OCI-LY1 (cell line): ENCODE measurements at regions not wholly inside any gene's neighbourhood (a gene's known extent, or its start where the extent isn't known, plus 50 kb on each side); places are given as distances from the start of the nearest gene placed in this dataset.

ENCODE experiments used
- H2AFZ ChIP-seq: fragments of 200-600 bp; sonication (generic), shearing (Covaris generic); 2 replicates; pipeline ENCODE4 v1.6.0; 2014; ENCODE audit warnings: antibody characterized with exemption, mild to moderate bottlenecking, low read length
- H3F3A ChIP-seq: fragments of 200-600 bp; sonication (generic), shearing (Covaris generic); 2 replicates; pipeline ENCODE4 v1.6.0; 2014; ENCODE audit warnings: mild to moderate bottlenecking, antibody characterized with exemption, low read length, moderate library complexity; ENCODE audit not compliant: insufficient read depth
- H3K27ac ChIP-seq: fragments of 200-600 bp; sonication (generic); 2 replicates; pipeline ENCODE4 v1.5.1; 2014; ENCODE audit warnings: low read length, mixed run types, mild to moderate bottlenecking, low read depth; ENCODE audit not compliant: poor library complexity, severe bottlenecking
- H3K27me3 ChIP-seq: fragments of 200-600 bp; sonication (generic); 2 replicates; pipeline ENCODE4 v1.6.0; 2014; ENCODE audit warnings: antibody characterized with exemption, mild to moderate bottlenecking, low read length, moderate library complexity; ENCODE audit not compliant: insufficient read depth
- H3K36me3 ChIP-seq: fragments of 200-600 bp; sonication (generic); 2 replicates; pipeline ENCODE4 v1.6.1; 2014; ENCODE audit warnings: mild to moderate bottlenecking, antibody characterized with exemption, low read length, moderate library complexity, mixed read lengths; ENCODE audit not compliant: insufficient read depth
- H3K4me1 ChIP-seq: fragments of 200-600 bp; sonication (generic); 2 replicates; pipeline ENCODE4 v1.5.1; 2014; ENCODE audit warnings: mild to moderate bottlenecking, low read length, moderate library complexity; ENCODE audit not compliant: insufficient read depth, severe bottlenecking
- H3K4me2 ChIP-seq: fragments of 200-600 bp; sonication (generic), shearing (Covaris generic); 2 replicates; pipeline ENCODE4 v1.6.1; 2014; ENCODE audit warnings: low read length
- H3K4me3 ChIP-seq: fragments of 200-600 bp; sonication (generic); 2 replicates; pipeline ENCODE4 v1.5.1; 2014; ENCODE audit warnings: low read length, low read depth, mild to moderate bottlenecking, mixed read lengths; ENCODE audit not compliant: poor library complexity, severe bottlenecking
- H3K79me2 ChIP-seq: fragments of 200-600 bp; shearing (Covaris generic); 2 replicates; pipeline ENCODE4 v1.6.1; 2016; ENCODE audit warnings: mixed run types, low read length, mixed read lengths; ENCODE audit not compliant: insufficient read depth
- H3K9ac ChIP-seq: fragments of 200-600 bp; sonication (generic), shearing (Covaris generic); 2 replicates; pipeline ENCODE4 v1.6.1; 2014; ENCODE audit warnings: mild to moderate bottlenecking, low read length, mixed read lengths
- H3K9me2 ChIP-seq: fragments of 200-600 bp; sonication (generic), shearing (Covaris generic); 2 replicates; pipeline ENCODE4 v1.6.1; 2014; ENCODE audit warnings: low read depth, mild to moderate bottlenecking, low read length, mixed read lengths
- H3K9me3 ChIP-seq: fragments of 200-600 bp; shearing (Covaris generic); 2 replicates; pipeline ENCODE4 v1.6.1; 2014; ENCODE audit warnings: low read length, mixed read lengths
- H4K20me1 ChIP-seq: fragments of 200-600 bp; sonication (generic), shearing (Covaris generic); 2 replicates; pipeline ENCODE4 v1.6.0; 2016; ENCODE audit warnings: mild to moderate bottlenecking, low read length; ENCODE audit not compliant: insufficient read depth
- CTCF ChIP-seq: fragments of 200-600 bp; sonication (generic), shearing (Covaris generic); IDR thresholded peaks from 2 replicates; pipeline ENCODE4 v1.5.1; 2017; ENCODE audit warnings: mild to moderate bottlenecking, antibody characterized with exemption, low read length, moderate library complexity, mixed read lengths
- EZH2 ChIP-seq: fragments of 200-600 bp; sonication (generic), shearing (Covaris generic); IDR thresholded peaks from 2 replicates; pipeline ENCODE4 v1.8.0; 2017; ENCODE audit warnings: borderline replicate concordance, mixed run types, mild to moderate bottlenecking, antibody characterized with exemption, low read length, moderate library complexity, mixed read lengths

GRCh38 chr9:117624106-117624505, 80.1 kb upstream of the TLR4 start:
- Histone ChIP-seq H3K36me3 (no peaks in the 10 kb centered on the region), H4K20me1 (no peaks in the 10 kb centered on the region), H3K4me2 (no peak overlapping the region), H3K9me3 (0 out of 2 replicates have a peak, but pooled peaks cover 3% of the 10 kb centered on the region), H3K4me1 (no peaks in the 10 kb centered on the region), H3K9me2 (no peaks in the 10 kb centered on the region), H3K9ac (no peak overlapping the region), H3F3A (no peaks in the 10 kb centered on the region), H3K27ac (no peak overlapping the region), H2AFZ (no peak overlapping the region), H3K79me2 (no peaks in the 10 kb centered on the region), H3K4me3 (no peak overlapping the region), H3K27me3 (no peaks in the 10 kb centered on the region)
- TF ChIP-seq CTCF: no peak
- TF ChIP-seq EZH2: no peak

GRCh38 chr9:117622347-117622746, 81.9 kb upstream of the TLR4 start:
- Histone ChIP-seq H2AFZ (no peak overlapping the region), H3K79me2 (no peaks in the 10 kb centered on the region), H3K4me3 (no peak overlapping the region), H3K27ac (no peak overlapping the region), H3K4me1 (no peaks in the 10 kb centered on the region), H3F3A (no peaks in the 10 kb centered on the region), H3K9me2 (no peaks in the 10 kb centered on the region), H3K36me3 (no peaks in the 10 kb centered on the region), H4K20me1 (no peaks in the 10 kb centered on the region), H3K4me2 (no peak overlapping the region), H3K27me3 (no peaks in the 10 kb centered on the region), H3K9me3 (0 out of 2 replicates have a peak, but pooled peaks cover 3% of the 10 kb centered on the region), H3K9ac (no peak overlapping the region)
- TF ChIP-seq CTCF (peak; percentile 53), EZH2 (no peak)

GRCh38 chr9:117616431-117616831, 87.8 kb upstream of the TLR4 start:
- no peak overlapping the region for H3K4me3 ChIP-seq
- H2AFZ ChIP-seq: no peak overlapping the region
- no peak overlapping the region for H3K4me2 ChIP-seq
- H3K36me3 ChIP-seq: no peaks in the 10 kb centered on the region
- no peak overlapping the region for H3K27ac ChIP-seq
- no peaks in the 10 kb centered on the region for H3F3A ChIP-seq
- H3K27me3 ChIP-seq: no peaks in the 10 kb centered on the region
- H3K9me2 ChIP-seq: no peaks in the 10 kb centered on the region
- H4K20me1 ChIP-seq: no peaks in the 10 kb centered on the region
- H3K79me2 ChIP-seq: no peaks in the 10 kb centered on the region
- no peaks in the 10 kb centered on the region for H3K9me3 ChIP-seq
- no peaks in the 10 kb centered on the region for H3K4me1 ChIP-seq
- H3K9ac ChIP-seq: no peak overlapping the region
- no peak for TF ChIP-seq CTCF
- no peak for TF ChIP-seq EZH2
